ENCODE measurements at regions not wholly inside any gene's neighbourhood (a gene's known extent, or its start where the extent isn't known, plus 50 kb on each side); places are given as distances from the start of the nearest gene placed in this dataset.
"Not testable (repeated sequence)": the region's sequence is repeated elsewhere in the genome, so short reads cannot be mapped to it uniquely, and the experiment has no call there.

- TF ChIP-seq POLR2A (IDR thresholded peaks at IDR 0.05) = no peak
- no peak for TF ChIP-seq CTCF (IDR thresholded peaks at IDR 0.05)
- 88 to 95% methylated on average over 2 of the region's 2 CpGs for WGBS, 2 donors
- no peak for DNase-seq (ENCODE audit: low spot score in 2 of 2)
- intact Hi-C loops (cut with DNase I; ENCODE audit: low total_unique reads) = no loop called here
- H3K4me3 ChIP-seq (ENCODE audit: low read depth, poor library complexity, severe bottlenecking) = no peak overlapping the region
Observed at GRCh38 chr10:71912431-71912830, 51.8 kb upstream of the CHST3 start.

- TF ChIP-seq CTCF (IDR thresholded peaks at IDR 0.05) = no peak
- TF ChIP-seq POLR2A (IDR thresholded peaks at IDR 0.05) = no peak
- 77 to 78% methylated on average over 10 of the region's 10 CpGs for WGBS, 2 donors
- H3K4me3 ChIP-seq (ENCODE audit: low read depth, poor library complexity, severe bottlenecking) = no peak overlapping the region
- intact Hi-C loops (cut with DNase I; ENCODE audit: low total_unique reads) = no loop called here
- DNase-seq (ENCODE audit: low spot score in 2 of 2) = no peak
Observed at GRCh38 chr10:71911296-71911953, 52.8 kb upstream of the CHST3 start.

GRCh38 chr10:71909399-71910083 lies 54.7 kb upstream of the CHST3 start:
- H3K4me3 ChIP-seq (ENCODE audit: low read depth, poor library complexity, severe bottlenecking) = no peak overlapping the region
- no peak for DNase-seq (ENCODE audit: low spot score in 2 of 2)
- 78 to 84% methylated on average over 8 of the region's 8 CpGs for WGBS, 2 donors
- intact Hi-C loops (cut with DNase I; ENCODE audit: low total_unique reads) = loop anchor here (10.0 kb wide), 1 partner anchor 145 kb away; no protein-coding TSS in a partner anchor
- TF ChIP-seq CTCF (IDR thresholded peaks at IDR 0.05) (no peak), POLR2A (IDR thresholded peaks at IDR 0.05) (no peak)

GRCh38 chr10:71908998-71909397 lies 55.2 kb upstream of the CHST3 start:
- 73 to 79% methylated on average over 5 of the region's 5 CpGs for WGBS, 2 donors
- no peak for DNase-seq (ENCODE audit: low spot score in 2 of 2)
- TF ChIP-seq POLR2A (IDR thresholded peaks at IDR 0.05) = no peak
- no peak for TF ChIP-seq CTCF (IDR thresholded peaks at IDR 0.05)
- intact Hi-C loops (cut with DNase I; ENCODE audit: low total_unique reads) = loop anchor here (10.0 kb wide), 1 partner anchor 146 kb away; no protein-coding TSS in a partner anchor
- no peak overlapping the region for H3K4me3 ChIP-seq (ENCODE audit: low read depth, poor library complexity, severe bottlenecking)

- no peak overlapping the region for H3K4me3 ChIP-seq (ENCODE audit: low read depth, poor library complexity, severe bottlenecking)
- intact Hi-C loops (cut with DNase I; ENCODE audit: low total_unique reads) = loop anchor here (10.0 kb wide), 1 partner anchor 150 kb away; no protein-coding TSS in a partner anchor
- no peak for TF ChIP-seq CTCF (IDR thresholded peaks at IDR 0.05)
- TF ChIP-seq POLR2A (IDR thresholded peaks at IDR 0.05) = no peak
- 85 to 100% methylated on average over 1 of the region's 1 CpG for WGBS, 2 donors
- DNase-seq (ENCODE audit: low spot score in 2 of 2) = no peak
Observed at GRCh38 chr10:71905164-71905563, 54.1 kb upstream of the PSAP start.

GRCh38 chr10:71903636-71904250 lies 52.7 kb upstream of the PSAP start:
- DNase-seq (ENCODE audit: low spot score in 2 of 2); H3K4me3 ChIP-seq (ENCODE audit: low read depth, poor library complexity, severe bottlenecking): not testable (repeated sequence)
- WGBS, 2 donors = 44 to 62% methylated on average over 13 of the region's 13 CpGs
- intact Hi-C loops (cut with DNase I; ENCODE audit: low total_unique reads) = loop anchor here (10.0 kb wide), 1 partner anchor 151 kb away; no protein-coding TSS in a partner anchor
